GM18511 (cell line): ENCODE measurements at regions not wholly inside any gene's neighbourhood (a gene's known extent, or its start where the extent isn't known, plus 50 kb on each side); places are given as distances from the start of the nearest gene placed in this dataset.

Experiments
- ATAC-seq: cut with Tn5 transposase; IDR thresholded peaks from one replicate; pipeline ENCODE4 v1.9.1; 2021; ENCODE audit warnings: mild to moderate bottlenecking, moderate library complexity; ENCODE audit not compliant: unreplicated experiment

- no peak for ATAC-seq
Measured at GRCh38 chr7:42761486-42761885, 150.4 kb downstream of the C7orf25 start.

- ATAC-seq, result no peak
Measured at GRCh38 chr7:42758124-42758523, 153.7 kb downstream of the C7orf25 start.

GRCh38 chr7:42756841-42757240, 155.0 kb downstream of the C7orf25 start:
- ATAC-seq, result no peak

GRCh38 chr7:42753811-42754363, 158.0 kb downstream of the C7orf25 start:
- ATAC-seq, result no peak

DNA sequence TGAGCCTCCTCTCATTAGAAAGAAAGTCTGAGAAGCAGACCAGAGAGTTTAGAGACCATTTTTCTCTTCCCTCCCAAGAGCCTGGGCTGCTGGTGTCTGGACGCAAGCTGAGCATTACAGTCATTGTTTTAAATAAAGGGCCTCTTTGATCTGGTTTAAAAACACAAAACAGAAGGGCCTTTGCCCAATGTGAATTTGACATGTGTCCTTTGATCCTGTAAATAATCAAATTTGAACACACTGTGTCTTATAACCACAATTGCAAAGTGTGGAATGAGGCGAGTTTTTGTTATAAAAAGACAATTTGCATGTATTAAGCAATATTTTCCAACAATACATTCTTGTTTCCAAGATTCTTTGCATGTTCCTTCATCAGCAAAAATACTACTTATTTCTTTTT, 158.5 kb downstream of the C7orf25 start:
- ATAC-seq, result no peak

GRCh38 chr7:42750172-42750571, 161.7 kb downstream of the C7orf25 start:
- no peak for ATAC-seq

DNA sequence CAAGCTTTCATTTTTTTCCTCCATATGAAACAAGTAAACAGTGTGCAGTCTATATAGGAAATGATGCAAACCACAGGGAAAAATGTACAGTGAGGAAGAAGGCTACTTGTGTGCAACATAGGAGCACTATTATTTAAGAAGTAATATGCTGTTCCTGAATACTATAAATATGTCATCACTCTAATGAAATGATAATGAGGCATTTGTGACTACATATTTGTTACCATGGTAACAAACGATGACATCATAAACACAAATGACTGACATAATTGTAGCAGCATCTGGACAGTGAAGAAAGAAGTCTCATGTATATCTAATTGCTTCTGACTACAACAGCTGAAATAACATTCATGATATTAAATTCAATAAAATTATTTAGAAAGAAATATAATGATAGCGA, 164.8 kb downstream of the C7orf25 start:
- ATAC-seq, result no peak

DNA sequence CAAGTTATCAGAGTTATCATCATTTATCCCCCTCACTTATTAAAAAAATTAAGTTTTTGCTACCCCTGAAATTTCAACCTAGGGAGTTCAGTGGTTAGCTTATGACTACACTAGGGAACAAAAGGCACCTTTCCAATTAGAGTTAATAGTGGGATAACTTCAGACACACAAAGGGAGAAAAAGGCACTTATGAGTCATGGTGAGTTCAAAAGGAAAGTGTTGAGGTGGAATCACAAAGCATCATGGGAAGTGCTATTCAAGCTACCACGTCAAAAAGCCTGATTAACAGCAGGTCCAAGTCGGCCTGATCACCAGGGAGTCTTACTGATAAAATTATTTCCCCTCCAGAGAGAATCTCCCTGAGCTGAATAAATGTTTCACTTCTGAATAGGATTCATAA, 165.7 kb downstream of the C7orf25 start:
- no peak for ATAC-seq

DNA sequence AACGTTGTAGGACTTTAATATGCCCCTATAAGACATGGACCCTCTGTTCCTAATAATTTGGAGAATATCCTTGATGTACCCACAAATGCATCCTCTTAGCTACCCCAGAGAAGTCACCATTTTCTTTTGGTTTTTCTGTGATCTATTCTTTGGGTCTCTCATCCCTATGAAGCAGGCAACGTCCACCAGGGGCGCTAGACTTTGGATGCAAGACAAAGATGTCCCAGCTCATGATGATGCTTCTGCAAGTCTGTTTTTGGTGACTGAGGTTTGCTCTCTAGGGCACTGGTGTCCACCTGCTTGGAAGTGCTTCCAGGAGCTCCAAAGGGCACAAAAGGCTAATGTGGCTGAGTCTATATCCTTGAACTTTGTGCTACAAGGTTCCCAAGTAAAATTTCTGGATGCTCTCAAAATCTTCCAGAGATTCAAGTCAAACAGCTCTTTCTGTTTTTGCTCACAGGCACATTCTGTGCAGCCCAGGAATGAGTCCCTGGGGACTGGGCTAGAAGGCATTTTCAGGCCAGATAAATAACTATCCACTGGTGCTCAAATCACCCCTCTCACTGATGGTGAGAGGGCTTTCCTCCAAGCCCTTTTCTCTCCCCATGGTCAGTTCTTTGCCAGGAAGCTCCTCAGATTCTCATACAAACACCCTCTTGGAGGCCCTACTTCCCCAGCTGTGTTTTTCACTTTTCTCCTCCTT, 166.4 kb downstream of the C7orf25 start:
- ATAC-seq, result no peak

DNA sequence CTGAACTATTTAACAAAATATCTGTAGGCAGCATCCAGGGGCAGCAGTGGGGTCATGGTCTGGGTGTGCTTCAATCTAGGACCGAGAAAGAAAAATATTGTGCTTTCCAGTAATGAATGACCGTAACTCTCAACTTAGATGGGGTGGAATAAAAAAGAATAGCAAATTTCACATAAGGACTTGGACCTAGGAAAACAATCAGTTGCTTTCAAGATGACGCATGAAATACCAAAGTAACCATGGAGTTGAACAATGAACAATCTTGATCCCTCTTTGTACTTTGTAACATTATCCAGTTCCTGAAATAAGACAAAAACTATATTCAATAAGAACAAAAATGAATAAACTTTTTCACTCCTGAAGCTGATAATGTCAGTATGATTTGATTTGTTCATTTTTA, 167.1 kb downstream of the C7orf25 start:
- ATAC-seq, result no peak

DNA sequence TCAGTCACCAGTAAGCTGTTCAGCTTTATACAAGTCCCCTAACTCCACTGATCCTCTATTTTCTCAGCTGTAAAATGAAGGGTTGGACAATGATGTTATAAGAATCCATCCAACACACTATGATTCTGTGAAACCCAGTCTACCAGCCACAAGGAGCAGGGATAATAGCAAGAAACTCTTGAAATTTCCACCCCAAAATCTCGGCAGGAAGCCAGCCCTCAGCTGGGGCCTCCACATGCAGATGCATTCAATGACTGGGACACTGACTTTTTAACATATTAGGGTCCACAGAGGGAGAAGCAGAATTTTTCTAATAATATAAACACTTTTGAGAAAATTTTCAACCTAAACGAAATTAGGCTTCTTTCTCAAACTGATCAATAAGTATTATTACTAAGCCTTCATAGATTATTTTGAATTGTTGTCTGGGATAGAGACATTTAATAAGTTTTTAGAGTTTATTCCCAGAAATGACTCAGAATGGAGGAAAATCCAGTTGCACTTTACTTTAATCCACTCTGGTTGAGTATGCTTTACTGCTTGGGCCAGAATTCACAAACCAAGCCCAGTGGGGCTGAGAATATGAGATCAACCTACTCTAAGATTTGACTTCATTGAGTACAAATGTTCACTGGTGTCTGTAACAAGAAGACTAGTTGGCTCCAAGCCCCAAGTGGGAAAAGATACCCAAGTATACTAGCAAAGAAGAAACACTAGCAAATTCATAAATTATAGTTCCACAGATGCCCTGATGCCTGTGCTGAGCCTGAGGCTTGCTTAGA, 168.6 kb downstream of the C7orf25 start:
- ATAC-seq, result no peak

GRCh38 chr7:42742318-42742717, 169.6 kb downstream of the C7orf25 start:
- ATAC-seq, result no peak

- ATAC-seq, result no peak
Measured at GRCh38 chr7:42740408-42740807, 171.5 kb downstream of the C7orf25 start.

- ATAC-seq, result no peak
Measured at GRCh38 chr7:42739638-42740037, 172.2 kb downstream of the C7orf25 start.

- no peak for ATAC-seq
Measured at GRCh38 chr7:42736931-42737330, 174.9 kb downstream of the C7orf25 start.

DNA sequence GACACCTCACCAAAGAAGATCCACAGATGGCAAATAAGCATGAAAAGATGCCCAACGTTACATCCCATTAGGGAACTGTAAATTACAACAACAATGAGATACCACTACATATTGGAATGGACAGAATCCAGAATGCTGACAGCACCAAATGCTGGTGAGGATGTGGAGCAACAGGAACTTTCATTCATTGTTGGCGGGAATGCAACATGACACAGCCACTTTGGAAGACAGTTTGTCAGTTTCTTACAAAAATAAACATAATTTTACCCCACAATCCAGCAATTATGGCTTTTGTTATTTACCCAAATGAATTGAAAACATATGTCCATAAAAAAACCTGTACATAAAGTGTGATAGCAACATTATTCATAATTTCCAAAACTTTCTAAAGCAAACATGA, 176.8 kb downstream of the C7orf25 start:
- ATAC-seq, result no peak

GRCh38 chr7:42734568-42734967, 177.3 kb downstream of the C7orf25 start:
- ATAC-seq, result no peak

DNA sequence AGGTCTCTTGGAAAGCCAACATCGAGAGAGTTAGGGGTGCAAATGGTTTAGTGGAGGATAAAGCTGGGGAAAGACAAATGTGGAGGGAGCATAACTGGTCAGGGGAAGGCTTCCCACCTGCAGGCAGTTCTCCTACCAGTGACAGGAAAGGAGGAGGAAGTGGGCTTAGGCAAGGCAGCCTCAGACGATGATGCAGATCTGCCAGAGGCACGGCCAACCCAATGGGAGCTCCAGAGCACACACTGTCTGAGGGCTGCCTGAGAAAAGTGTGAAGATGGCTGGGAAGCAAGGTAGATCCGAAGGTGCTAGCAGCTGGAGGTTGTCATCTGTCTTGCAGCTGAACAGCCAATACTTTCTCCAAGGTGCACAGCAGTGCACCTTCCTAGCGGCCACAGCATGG, 178.8 kb downstream of the C7orf25 start:
- no peak for ATAC-seq

DNA sequence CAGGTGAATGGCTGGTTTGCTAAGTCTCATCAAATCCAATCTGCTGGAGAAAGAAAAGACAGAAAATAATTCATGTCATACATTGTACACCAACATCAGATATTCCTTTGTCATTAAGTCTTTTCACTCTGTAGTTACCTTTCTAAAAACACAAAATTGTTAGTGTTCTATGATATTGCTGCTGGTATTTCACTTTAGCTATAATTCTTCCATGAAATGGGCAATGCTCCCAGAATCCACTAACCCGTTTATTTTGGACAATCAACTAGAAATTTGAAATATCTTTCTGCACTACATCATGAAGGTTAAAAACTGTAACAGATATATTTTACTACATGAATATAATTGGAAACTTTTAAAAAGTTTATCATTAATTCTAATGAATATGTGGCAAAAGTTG, 181.3 kb downstream of the C7orf25 start:
- no peak for ATAC-seq

GRCh38 chr7:42729053-42729765, 182.7 kb downstream of the C7orf25 start:
- ATAC-seq, result no peak

GRCh38 chr7:42727451-42727850, 184.4 kb downstream of the C7orf25 start:
- ATAC-seq, result no peak
